Ovary (tissue), 3 donors: ENCODE measurements at regions not wholly inside any gene's neighbourhood (a gene's known extent, or its start where the extent isn't known, plus 50 kb on each side); places are given as distances from the start of the nearest gene placed in this dataset.

Experiments used
- CTCF ChIP-seq, 3 donors: fragments of 450-650 bp in 2 of 3; fragments of 200-600 bp in 1 of 3; IDR thresholded peaks; one replicate each; pipeline versions ENCODE4 v1.5.1 to v1.8.0; 2016 to 2022; ENCODE audit warnings: antibody characterized with exemption in 3 of 3, mild to moderate bottlenecking in 1 of 3
- POLR2A ChIP-seq: fragments of 450-650 bp; IDR thresholded peaks from one replicate; pipeline ENCODE4 v1.6.1; 2017; ENCODE audit warnings: antibody characterized with exemption, mild to moderate bottlenecking, moderate library complexity
- donor health status: DM: no; HTN: no; CAD: no.

GRCh38 chr7:155153676-155154075 lies 83.6 kb downstream of the HTR5A start:
- TF ChIP-seq CTCF (IDR thresholded peaks at IDR 0.05) (no peak), POLR2A (no peak)
